ENCODE measurements at regions not wholly inside any gene's neighbourhood (a gene's known extent, or its start where the extent isn't known, plus 50 kb on each side); places are given as distances from the start of the nearest gene placed in this dataset.

GRCh38 chr22:34975721-34976120 is 90.2 kb upstream of the ISX start:
- H3K4me3 ChIP-seq: no peak overlapping the region
- no peaks in the 10 kb centered on the region for H3K9me3 ChIP-seq
- no peaks in the 10 kb centered on the region for H3K27me3 ChIP-seq
- no peak overlapping the region for H3K27ac ChIP-seq
- intact Hi-C loops (cut with DNase I; ENCODE audit: low total_unique reads): no loop called here
- H3K4me1 ChIP-seq: no peaks in the 10 kb centered on the region
- DNase-seq: no peak
- no peaks in the 10 kb centered on the region for H3K36me3 ChIP-seq
- no peak for TF ChIP-seq CTCF (IDR thresholded peaks at IDR 0.05)

DNA sequence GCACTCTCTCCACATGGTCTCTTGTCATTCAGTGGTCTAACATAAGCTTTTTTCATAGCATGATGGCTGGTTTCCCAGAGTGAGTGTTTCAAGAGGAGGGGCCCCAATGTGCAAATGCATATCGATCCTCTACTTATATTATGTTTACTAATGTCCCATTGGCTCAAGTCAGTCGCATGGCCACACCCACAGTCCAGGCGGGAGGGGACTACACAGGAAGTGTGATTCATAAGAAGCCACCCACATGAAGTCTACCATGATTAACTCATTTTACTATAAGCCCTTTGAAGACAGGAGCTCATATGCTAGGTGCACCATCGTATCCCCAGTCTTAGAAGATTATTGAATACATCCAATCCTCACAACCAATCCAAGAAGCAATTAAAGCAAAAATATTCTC is 89.5 kb upstream of the ISX start:
- Histone ChIP-seq H3K4me3 (no peak overlapping the region), H3K36me3 (no peaks in the 10 kb centered on the region), H3K27ac (no peak overlapping the region), H3K4me1 (no peaks in the 10 kb centered on the region), H3K27me3 (no peaks in the 10 kb centered on the region), H3K9me3 (no peaks in the 10 kb centered on the region)
- intact Hi-C loops (cut with DNase I; ENCODE audit: low total_unique reads): no loop called here
- TF ChIP-seq CTCF (IDR thresholded peaks at IDR 0.05): no peak
- DNase-seq: no peak

GRCh38 chr22:34976886-34977285 is 89.1 kb upstream of the ISX start:
- Histone ChIP-seq H3K9me3 (no peaks in the 10 kb centered on the region), H3K27ac (no peak overlapping the region), H3K36me3 (no peaks in the 10 kb centered on the region), H3K4me1 (no peaks in the 10 kb centered on the region), H3K27me3 (no peaks in the 10 kb centered on the region), H3K4me3 (no peak overlapping the region)
- no peak for TF ChIP-seq CTCF (IDR thresholded peaks at IDR 0.05)
- no peak for DNase-seq
- intact Hi-C loops (cut with DNase I; ENCODE audit: low total_unique reads): no loop called here

DNA sequence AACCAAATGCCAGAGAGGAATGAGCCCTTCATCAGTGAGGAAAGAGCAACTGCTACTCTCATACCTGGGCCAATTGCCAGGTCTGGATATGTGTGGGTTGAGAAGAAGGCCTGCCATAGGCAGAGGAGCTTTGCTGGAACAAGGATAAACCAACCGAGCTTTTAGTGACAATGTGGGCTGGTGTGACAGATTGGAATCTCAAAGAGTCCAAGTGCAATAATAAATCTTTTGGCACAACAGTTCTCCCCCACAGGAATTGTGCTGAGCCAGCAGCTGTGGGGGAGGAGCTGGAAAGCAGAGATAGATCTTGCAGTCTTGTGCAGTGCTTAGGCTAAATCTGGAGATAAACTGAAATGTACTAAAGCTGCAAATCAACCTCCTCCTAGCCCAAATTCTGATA is 79.4 kb upstream of the ISX start:
- no peak for DNase-seq
- intact Hi-C loops (cut with DNase I; ENCODE audit: low total_unique reads): no loop called here
- no peak for TF ChIP-seq CTCF (IDR thresholded peaks at IDR 0.05)
- Histone ChIP-seq H3K27ac (no peak overlapping the region), H3K9me3 (peaks cover 0 to 23% (median 15%) of the 10 kb centered on the region in 3 donors), H3K4me1 (no peaks in the 10 kb centered on the region), H3K27me3 (no peaks in the 10 kb centered on the region), H3K4me3 (no peak overlapping the region), H3K36me3 (no peaks in the 10 kb centered on the region)

DNA sequence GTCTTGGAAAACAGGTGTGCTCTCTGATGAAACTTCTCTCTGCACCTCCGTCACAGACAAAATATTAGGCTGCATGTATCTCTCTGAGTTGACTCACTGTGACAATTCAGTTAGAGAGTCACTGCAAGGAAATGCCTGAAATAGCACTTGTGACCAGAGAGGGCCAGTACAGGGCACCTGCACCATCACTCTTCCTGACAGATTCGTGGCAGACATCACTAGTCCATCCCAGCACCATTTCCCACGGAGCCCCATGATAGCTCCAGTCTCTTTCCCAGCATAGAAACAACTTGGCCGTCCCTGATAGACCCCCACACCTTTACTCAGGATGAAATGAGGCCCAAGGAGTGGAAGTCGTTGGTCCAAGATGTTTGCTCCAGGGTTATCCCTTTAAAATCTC is 73.3 kb upstream of the ISX start:
- H3K9me3 ChIP-seq: peaks cover 0 to 7% (median 0%) of the 10 kb centered on the region in 3 donors
- DNase-seq: no peak
- H3K4me3 ChIP-seq: no peak overlapping the region
- intact Hi-C loops (cut with DNase I; ENCODE audit: low total_unique reads): no loop called here
- TF ChIP-seq CTCF (IDR thresholded peaks at IDR 0.05): no peak
- no peaks in the 10 kb centered on the region for H3K27me3 ChIP-seq
- H3K36me3 ChIP-seq: no peaks in the 10 kb centered on the region
- H3K4me1 ChIP-seq: no peaks in the 10 kb centered on the region
- H3K27ac ChIP-seq: no peak overlapping the region

- no peak for TF ChIP-seq CTCF (IDR thresholded peaks at IDR 0.05)
- H3K36me3 ChIP-seq: no peaks in the 10 kb centered on the region
- no peak overlapping the region for H3K4me3 ChIP-seq
- intact Hi-C loops (cut with DNase I; ENCODE audit: low total_unique reads): no loop called here
- H3K27me3 ChIP-seq: no peaks in the 10 kb centered on the region
- no peak overlapping the region for H3K27ac ChIP-seq
- H3K9me3 ChIP-seq: no peaks in the 10 kb centered on the region
- H3K4me1 ChIP-seq: no peaks in the 10 kb centered on the region
- DNase-seq: no peak
Observed at GRCh38 chr22:34993548-34993947, 72.4 kb upstream of the ISX start.

All from tibial artery (tissue), 4 donors.